Right kidney (tissue), 1 donor: ENCODE measurements at regions not wholly inside any gene's neighbourhood (a gene's known extent, or its start where the extent isn't known, plus 50 kb on each side); places are given as distances from the start of the nearest gene placed in this dataset.

Experiments
- DNase-seq: peaks from one replicate; pipeline ENCODE4 v3.0.0-alpha.2; 2016

GRCh38 chr13:111862836-111863815, 203.8 kb upstream of the SOX1 start:
- no peak for DNase-seq

GRCh38 chr13:111864566-111864965, 202.4 kb upstream of the SOX1 start:
- DNase-seq = no peak

DNA sequence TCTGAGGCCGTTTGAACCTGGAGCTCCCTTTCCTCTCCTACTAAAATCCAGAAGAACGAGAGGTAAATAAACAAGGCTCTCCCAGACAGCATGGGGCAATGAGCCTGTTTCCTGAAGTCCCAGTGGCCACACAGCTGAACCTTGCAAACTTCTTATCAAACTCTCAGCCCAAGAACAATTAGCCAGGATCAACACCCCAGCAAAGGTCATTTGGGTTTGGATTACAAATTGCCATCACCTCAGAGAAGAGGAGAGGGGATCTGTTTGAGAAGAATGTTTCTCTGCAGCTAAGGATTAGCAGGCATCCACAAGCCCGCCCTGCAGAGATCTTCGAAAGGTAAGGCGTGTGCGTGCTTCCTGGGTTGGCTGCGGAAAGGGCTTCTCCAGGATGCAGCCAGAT, 201.9 kb upstream of the SOX1 start:
- DNase-seq = no peak

DNA sequence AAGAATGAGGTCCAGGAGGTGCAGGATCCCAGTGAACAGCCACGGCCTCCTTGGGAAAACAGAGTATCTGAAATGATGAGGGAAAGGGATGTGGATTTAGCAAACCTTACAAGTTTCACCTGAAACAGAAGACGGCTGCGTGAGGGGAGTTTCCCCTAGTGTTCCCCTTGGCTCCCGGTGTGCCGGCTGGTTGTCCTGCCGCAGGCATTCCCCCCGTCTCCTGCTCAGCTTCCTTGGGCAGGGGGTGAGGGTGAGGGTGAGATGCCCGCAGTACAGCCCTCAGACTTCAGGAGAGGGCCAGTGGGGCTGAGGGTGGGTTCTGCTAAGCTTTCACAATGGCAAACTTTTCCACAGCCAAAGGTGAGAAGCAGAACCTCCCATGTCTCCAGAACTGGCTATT, 201.1 kb upstream of the SOX1 start:
- DNase-seq = no peak

DNA sequence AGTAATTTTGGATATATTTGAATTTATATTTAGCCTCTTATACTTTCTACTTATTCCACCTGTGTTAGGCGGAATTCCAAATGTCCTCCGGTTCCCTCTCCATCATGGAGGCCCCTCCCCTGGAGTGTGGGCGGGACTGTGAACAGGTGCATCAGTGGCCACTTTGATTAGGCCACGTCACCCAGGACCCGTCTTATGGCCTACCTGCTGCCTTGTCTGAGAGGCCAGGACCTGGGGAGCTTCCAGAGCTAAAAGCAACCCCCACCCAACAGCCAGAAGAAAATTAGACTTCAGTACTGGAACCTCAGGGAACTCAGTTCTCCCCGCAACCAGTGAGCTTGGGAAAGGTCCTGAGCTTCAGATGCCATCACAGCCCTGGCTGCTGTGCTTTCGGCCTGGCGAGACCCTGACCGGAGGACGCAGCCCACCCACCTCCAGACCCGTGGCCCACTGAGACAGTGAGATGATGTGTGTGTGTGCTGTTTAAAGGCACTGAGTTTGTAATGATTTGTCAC, 200.2 kb upstream of the SOX1 start:
- no peak for DNase-seq

- no peak for DNase-seq
These were observed 199.3 kb upstream of the SOX1 start for GRCh38 chr13:111867657-111868056.

GRCh38 chr13:111868716-111869115, 198.2 kb upstream of the SOX1 start:
- DNase-seq = no peak

DNA sequence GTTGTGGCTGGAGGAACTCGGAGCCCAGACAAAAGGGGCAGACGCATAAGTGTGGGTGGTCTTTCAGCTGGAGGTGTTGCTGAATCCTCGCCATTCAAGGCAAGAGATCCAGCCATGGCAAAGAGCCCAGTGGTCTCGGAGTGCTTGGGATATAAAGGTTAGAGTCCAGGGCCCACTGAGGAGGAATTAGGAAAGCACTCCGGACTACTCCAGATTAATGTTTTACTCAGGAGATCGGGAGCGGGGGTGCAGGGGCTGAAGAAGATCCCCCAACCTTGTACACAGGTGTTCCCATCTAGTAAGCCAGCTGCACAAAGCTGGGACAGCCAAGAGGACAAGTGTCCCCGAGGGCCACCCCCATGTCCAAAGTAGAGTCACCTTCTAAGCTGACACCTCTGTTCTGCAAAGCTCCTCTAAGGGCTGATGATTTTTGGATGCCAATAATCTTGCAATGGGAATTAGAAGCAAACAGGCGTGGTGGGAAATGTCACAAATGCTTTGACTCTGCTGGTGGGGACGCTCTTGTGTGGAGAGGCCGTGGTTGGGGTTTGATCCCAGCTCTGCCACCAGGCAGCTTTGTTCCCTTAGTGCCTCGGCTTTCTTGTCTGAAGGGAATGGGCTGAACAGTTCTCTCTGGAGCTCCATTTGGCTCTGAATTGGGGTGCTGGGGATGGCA, 194.3 kb upstream of the SOX1 start:
- DNase-seq = no peak

DNA sequence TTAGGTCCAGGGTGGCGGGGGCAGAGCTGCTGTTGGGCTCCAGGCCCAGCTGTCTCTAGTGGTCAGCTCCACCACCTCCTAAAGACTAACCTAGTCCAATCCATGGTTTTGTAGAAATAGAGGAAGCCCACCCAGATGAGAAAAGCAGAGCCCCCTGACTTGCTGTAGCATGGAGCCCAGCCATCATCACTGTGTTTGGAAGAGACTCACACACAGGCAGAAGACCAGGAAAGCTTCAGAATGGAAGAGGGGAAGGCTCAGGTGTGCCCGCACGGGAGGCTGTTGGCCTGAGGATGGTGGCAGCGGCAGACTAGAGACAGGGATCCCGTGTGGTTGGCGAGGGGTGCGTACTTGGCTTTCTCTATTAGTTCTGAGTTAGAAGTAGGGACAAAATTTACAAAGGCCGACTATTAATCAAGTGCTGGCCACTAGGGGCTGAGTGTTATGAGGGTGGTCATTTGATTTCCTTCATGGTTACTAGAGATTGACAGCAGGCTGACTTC, 193.2 kb upstream of the SOX1 start:
- DNase-seq = no peak

DNA sequence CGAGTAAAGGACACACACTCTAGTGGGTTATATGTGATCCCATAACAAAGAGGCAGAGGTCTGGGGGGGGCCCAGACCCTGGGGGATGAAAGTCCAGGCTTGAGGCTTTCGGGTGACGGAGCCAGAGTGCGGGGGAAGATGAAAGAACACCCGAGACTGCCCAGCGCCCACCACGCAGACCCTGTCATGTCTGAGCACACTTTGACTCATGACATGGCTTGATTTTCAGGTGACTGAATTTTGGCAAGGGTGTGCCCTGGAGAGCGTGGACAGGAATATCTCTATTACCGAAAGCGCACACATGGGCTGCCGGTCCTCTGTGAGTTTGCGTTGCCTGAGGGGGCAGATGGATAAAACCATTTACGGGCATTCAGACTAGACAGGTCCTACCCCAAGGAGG, 192.0 kb upstream of the SOX1 start:
- DNase-seq = no peak

- DNase-seq = no peak
These were observed 191.0 kb upstream of the SOX1 start for GRCh38 chr13:111875915-111876314.

DNA sequence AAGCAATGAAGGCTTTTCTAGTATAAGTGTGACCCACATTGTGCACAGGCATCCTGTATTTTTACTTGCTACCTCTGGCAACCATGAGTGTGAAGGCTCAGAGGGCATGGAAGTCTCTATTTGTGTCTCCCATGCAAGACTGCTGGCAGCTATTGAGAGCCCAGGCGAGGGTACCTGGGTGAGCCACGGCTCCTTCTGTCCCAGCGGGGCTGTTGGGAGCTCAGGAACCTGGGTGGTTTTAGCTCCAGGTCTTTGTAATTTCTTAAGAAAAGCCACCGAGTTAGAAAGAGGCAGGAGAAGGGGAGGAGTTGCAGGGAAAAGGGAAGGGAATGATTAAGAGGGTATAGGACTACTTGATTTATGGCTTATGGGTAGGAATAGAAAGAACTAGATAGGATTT, 190.4 kb upstream of the SOX1 start:
- no peak for DNase-seq

GRCh38 chr13:111877906-111878305, 189.0 kb upstream of the SOX1 start:
- DNase-seq = no peak

- no peak for DNase-seq
These were observed 187.2 kb upstream of the SOX1 start for GRCh38 chr13:111879719-111880118.

DNA sequence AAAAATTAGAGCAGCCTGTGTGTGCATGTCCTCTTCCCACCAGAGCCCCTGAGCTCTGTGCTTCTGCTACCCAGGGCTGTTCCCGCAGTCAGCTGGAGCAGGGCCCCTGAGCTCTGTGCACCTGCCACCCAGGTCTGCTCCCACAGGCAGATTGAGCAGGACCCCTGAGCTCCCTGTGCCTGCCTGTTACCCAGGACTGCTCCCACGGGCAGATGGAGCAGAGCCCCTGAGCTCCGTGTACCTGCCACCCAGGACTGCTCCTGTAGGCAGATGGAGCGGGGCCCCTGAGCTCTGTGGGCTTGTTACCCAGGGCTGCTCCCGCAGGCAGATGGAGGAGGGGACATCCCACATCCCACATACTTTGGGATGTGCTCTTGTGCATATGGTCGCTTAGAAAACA, 186.8 kb upstream of the SOX1 start:
- DNase-seq = no peak

DNA sequence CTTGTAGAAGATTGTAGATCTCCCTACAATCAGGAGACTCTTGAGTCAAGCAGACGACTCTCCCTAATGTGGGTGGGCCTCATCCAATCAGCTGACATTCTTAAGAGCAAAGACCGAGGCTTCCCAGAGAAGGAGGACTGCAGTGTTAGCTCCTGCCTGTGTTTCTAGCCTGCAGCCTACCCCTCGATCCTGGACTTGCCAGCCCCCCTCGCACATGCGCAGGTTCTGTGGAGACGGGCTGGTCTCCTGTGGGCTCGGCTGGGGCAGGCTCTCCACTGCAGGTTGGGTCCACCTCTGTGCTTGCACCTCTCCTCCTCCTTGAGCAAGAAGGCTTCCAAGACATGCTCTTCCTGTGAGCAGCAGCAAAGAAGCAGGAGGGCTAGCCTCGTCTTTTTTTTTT, 185.2 kb upstream of the SOX1 start:
- no peak for DNase-seq

DNA sequence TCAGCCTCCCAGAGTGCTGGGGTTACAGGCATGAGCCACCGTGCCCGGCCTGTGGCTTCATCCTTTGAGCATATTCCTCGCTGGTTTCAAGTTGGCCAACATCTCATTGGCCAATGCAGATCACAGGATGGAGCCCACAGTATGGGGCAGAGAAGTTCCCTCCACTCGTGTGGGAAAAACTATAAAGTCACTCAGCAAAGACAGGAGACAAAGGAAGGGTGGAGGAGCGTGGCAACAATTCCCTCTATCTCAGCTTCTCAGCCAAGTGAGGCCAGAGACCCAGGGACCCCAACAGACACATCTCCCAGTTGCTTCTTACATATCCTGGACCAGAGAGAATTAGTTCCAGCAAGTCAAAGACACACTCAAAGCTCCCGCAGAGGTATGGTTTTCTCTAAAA, 184.6 kb upstream of the SOX1 start:
- no peak for DNase-seq

- no peak for DNase-seq
These were observed 183.2 kb upstream of the SOX1 start for GRCh38 chr13:111883571-111884343.

DNA sequence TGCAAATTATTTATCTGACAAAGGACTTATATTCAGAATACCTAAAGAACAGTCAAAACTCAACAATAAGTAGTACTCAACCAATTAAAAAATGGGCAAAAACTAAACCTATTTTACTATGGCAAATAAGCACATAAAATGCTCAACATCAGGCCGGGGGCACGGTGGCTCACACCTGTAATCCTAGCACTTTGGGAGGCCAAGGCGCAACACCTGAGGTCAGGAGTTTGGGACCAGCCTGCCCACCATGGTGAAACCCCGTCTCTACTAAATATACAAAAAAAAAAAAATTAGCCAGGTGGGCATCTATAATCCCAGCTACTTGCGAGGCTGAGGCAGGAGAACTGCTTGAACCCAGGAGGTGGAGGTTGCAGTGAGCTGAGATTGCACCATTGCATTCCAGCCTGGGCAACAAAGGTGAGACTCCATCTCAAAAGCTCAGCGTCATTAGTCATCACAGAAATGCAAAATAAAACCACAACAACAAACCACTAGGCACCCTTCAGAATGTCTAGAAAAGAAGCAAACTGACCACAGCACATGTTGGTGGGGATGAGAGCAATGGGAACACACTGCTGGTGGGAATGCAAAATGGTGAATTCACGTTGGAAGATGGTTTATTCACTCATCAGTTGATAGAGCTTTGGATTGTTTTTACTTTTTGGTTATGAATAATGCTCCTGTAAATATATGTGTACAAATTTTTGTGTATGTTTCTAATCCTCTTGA, 180.6 kb upstream of the SOX1 start:
- DNase-seq = no peak

GRCh38 chr13:111893071-111893606, 173.8 kb upstream of the SOX1 start:
- peak; percentile 76 for DNase-seq

GRCh38 chr13:111893607-111894443, 173.1 kb upstream of the SOX1 start:
- DNase-seq = peak; percentile 70
